ENCODE measurements at regions not wholly inside any gene's neighbourhood (a gene's known extent, or its start where the extent isn't known, plus 50 kb on each side); places are given as distances from the start of the nearest gene placed in this dataset.

DNA sequence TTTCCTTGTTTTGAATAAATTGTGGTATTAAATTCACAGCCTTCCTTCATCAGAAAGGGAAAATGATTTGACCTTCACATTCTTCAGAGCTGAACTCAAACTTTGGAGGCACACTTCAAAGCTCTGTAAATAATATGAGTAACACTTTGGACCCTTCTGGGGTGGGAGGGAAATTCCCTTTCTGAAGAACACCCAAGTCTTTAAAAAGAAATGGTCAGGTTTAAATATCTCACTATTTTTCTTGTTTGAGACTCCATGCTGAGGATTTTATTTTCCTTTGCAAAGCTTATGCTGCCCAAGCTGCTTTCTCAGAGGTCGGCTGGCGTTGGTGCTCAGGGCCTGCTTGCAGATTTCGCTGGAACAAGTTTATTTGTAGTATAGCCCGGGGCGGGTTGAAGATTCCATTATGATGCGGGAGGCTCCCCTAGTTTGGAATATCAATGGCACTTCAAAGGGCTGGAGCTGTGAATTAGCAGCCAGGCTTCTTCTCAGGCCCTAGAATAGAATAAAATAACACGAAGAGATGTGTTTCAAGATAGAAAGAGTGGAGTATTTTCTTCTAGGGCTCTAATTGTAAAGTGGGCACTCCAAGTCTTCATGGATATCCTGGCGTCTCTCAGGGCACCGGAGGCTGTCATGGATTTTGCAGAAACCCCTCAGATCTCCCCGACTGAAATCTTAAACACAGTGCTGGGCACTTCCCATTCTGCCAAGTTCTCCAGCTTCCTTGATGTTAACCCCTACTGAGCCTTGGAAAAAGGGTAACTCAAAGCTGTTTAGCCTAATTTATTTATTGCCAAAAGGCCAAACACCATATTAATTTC, 315.6 kb downstream of the GPAT3 start:
- in situ Hi-C loops (cut with MboI; ENCODE audit: low pct_unique_long_range_greater_than_20kb, low sequenced_read_pairs) = no loop called here

DNA sequence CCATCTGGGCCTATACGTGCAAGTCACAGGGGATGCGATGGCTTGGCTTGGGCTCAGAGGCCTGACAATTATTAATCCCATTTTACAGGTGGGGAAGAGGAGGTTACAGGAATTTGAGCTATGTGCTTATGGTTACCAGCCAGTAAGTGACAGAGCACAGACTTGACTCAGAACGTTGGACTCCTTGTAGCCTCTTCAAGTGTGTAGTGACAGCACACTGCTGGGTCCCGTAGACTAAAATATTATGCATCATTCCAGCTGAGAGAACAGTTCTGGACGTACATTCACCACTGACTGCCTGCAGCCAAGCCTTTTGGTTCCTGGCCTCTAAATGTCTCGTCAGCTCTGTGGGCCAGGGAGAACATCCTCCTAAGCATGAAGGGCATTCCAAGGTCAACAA, 314.5 kb downstream of the GPAT3 start:
- no peak for DNase-seq
- in situ Hi-C loops (cut with MboI; ENCODE audit: low pct_unique_long_range_greater_than_20kb, low sequenced_read_pairs) = no loop called here

More for the DNA sequence above, 315.6 kb downstream of the GPAT3 start:
- DNase-seq = no peak

DNA sequence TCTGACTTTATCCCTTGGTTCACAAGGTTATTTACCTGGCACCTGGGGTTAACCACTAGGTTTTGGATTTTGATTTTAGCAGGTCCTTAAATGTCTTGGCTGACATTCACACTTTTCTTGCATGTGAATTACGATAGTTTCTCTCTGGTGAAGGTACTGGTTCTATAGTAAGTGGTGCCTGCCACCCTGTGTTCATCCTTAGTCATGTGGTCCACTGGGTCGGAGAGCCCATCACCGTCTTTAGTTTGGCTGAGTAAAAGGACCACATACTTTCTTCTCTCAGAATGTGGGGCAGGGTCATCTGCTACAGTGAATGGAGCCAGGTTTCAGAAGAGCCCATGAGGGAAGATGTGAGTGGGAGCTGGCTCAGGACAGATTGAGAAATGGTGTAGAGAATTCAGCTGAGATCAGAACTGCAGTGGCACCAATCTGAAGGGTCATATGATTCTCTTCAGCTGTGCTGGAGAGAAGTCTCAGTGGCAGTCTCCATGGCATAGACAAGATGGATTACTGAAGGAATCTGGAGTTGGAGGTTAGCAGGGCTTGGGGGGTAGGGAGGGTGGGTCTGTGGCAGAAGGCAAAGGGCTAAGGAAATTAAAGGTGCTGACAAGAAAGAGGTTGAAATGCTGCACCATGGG, 310.4 kb downstream of the GPAT3 start:
- in situ Hi-C loops (cut with MboI; ENCODE audit: low pct_unique_long_range_greater_than_20kb, low sequenced_read_pairs) = no loop called here
- DNase-seq = no peak

DNA sequence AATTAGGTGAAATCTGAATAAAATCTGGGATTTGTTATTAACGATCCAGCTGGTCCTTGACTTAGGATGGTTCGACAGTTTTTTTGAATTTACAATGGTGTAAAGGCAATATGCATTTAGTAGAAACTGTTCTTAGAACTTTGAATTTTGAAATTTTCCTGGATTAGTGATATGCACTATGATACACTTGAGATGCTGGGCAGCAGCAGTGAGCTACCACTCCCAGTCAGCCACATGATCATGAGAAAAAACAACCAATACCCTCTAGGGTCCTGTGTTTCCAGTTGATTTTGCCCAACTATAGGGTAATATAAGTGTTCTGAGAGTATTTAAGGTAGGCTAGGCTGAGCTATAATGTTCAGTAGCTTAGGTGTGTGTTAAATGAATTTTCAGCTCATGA, 303.7 kb downstream of the GPAT3 start:
- DNase-seq = no peak
- in situ Hi-C loops (cut with MboI; ENCODE audit: low pct_unique_long_range_greater_than_20kb, low sequenced_read_pairs) = no loop called here

DNA sequence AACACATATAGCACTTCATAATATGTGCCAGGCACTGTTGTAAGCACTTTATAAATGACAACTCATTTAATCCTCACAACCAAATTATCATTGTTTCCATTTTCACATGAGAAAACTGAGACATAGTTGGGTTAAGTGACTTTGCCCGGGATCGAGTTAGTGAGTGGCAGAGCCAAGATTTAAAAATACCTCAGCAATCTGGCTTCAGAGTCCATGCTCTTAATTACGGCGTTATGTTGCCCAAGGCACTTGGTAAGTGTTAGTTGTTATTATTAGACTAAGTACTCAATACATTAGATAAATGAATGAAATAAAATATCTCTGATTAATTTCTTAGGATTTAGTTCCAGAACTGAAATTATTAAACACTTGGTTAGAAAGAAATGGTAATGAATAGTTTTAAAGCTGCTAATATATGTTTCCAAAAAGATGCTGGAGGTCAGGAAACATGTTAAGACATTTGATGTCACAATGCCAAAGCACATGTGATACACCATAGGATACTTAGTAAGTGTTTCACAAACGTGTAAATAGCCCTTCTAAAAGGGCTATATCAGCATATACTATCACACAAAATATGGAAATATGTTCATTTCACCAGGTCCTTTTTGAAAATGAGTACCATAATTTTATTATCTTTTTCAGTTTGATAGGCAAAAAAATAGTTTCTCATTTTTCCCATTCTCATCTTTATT, 301.9 kb downstream of the GPAT3 start:
- DNase-seq = no peak

DNA sequence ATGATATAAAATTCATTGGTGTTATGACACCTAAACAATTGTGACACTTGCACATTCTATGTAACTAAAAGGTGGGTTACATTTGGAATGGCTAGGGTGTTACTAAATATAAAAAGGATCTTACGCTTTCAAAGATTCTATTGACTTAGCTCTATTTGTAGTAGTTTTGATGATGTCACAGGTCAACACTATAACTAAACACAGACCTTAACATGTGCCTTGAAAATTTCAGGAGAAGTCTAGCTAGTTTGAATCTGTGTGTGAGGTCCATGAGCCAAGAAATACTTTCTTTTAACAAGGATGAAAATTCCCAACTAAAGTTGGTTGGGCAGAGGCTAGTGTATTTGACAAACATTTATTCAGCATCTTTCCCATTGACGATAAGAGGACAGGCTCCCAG, 298.0 kb downstream of the GPAT3 start:
- in situ Hi-C loops (cut with MboI; ENCODE audit: low pct_unique_long_range_greater_than_20kb, low sequenced_read_pairs) = no loop called here
- no peak for DNase-seq

More for the DNA sequence above, 301.9 kb downstream of the GPAT3 start:
- in situ Hi-C loops (cut with MboI; ENCODE audit: low pct_unique_long_range_greater_than_20kb, low sequenced_read_pairs) = no loop called here

DNA sequence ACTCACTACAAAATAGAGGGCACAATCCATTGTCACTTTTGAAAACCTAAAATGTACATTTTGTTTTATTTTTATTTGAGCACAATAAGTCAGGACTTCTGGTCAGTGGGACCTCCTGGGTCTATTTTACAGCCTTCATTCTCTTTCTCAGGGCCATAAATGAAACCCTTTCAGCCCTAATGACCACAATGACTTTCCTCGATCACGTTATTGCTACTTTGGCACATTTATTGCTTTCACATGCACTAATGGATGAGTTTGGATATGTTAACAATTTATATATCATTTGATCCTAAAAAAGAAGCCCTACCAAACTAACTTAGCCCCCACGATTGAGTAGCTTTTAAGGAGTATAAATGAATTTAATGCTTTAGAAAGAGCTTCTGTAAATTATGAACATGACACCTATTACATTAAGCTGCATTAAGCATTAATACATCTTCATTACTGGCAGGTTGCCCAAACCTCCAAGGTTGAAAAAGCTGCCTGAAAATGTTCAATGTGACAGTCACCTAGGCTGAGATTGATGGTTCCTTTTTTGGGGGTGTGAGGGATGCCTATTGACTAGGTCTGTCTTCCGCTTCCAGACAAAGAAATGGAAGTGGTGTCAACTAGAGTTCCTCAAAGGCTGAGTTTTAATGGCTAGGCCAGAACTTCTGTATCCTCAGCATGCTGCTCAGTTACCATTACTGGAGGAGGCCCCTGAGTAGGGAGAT, 296.4 kb downstream of the GPAT3 start:
- in situ Hi-C loops (cut with MboI; ENCODE audit: low pct_unique_long_range_greater_than_20kb, low sequenced_read_pairs) = no loop called here
- no peak for DNase-seq

DNA sequence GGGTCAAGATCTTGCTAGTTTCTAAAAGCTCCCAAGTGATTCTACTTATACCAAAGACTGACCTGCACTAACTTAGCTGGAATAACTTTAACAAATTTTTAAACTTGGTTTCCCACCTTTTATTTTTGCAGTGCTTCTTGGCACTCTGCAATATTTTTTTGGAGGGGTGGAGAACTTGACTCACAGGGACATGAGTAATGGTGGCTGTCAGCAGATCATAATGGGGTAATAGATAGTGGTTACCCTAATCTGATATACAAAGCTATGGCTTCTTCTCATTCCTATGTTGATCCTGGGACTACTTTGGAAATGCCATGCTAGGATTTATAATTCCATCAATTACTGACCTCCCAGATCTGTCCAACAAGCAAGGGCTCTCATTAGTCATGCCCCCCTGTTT, 295.7 kb downstream of the GPAT3 start:
- DNase-seq = no peak
- in situ Hi-C loops (cut with MboI; ENCODE audit: low pct_unique_long_range_greater_than_20kb, low sequenced_read_pairs) = no loop called here

DNA sequence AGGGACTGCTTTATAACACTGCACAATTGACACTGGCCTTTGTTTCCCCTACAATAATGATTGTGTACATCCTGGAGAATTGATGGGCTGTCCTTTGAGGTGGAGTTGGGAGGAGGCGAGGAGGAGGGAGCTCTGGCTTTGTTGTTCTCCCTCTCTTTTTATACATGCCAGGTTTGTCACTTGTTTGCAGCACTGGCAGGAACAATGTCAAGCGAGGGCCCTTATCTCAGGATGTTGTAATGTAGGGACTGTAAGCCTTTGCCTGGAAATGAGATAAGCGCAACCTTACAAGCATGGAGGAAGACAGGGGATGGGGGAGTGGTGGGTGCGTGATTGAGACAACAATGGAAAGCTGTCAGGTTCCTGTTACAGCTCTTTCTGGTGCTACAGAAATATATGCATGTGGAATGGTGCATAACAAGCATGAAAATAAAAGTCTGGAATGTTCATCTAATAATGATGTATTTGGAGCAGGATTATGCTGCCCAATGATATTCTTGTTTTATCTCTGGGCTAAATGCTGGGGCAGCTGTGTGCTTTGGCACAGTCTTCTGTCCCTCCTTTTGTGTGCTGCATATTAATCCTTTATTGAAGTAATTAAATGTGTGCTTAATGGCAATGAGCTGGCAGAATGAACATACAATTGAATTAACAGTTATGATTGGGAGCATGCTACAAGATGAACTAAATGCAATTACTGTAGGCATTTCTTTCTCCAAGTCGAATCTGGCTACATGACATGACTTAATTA, 294.4 kb downstream of the GPAT3 start:
- in situ Hi-C loops (cut with MboI; ENCODE audit: low pct_unique_long_range_greater_than_20kb, low sequenced_read_pairs) = no loop called here

DNA sequence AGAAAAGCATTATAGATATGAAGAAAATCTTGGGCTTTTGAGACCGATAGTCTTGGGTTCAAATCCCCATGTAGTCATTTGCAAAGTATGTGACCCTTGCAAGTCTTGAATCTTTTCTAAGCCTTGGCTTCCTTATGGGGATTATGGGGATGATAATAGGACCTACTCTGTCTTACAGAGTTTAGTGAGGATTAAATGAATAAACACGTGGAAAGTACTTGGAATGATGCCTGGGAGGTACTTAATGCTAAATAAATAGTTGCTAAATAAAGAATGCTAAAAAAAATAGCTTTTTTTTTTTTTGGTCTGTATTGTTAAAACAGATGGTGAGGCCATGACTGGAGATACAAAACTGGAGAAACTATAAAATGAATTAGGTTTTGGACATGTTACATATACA, 292.7 kb downstream of the GPAT3 start:
- DNase-seq = no peak

More for the DNA sequence above, 294.4 kb downstream of the GPAT3 start:
- DNase-seq = no peak

DNA sequence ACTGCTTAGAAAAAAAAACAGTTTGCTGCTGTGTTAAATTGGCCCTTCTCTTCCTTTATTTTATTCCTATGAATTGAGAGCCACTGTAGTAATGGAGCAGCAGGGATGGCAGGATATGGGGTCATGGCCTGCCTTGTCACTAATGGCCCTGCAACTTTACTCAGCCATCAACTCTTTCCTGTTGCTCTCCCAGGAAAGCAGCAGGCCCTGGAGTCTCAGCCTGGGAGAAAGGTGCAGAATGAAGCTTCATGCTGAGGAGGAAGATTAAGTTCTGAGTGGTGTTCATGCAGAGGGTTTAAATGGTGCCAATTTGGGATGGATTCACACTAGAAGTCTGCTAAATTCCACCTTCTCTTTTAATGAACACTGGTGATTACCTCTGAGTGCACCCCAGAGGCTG, 285.6 kb downstream of the GPAT3 start:
- no peak for DNase-seq
- in situ Hi-C loops (cut with MboI; ENCODE audit: low pct_unique_long_range_greater_than_20kb, low sequenced_read_pairs) = no loop called here

More for the DNA sequence above, 292.7 kb downstream of the GPAT3 start:
- in situ Hi-C loops (cut with MboI; ENCODE audit: low pct_unique_long_range_greater_than_20kb, low sequenced_read_pairs) = no loop called here

DNA sequence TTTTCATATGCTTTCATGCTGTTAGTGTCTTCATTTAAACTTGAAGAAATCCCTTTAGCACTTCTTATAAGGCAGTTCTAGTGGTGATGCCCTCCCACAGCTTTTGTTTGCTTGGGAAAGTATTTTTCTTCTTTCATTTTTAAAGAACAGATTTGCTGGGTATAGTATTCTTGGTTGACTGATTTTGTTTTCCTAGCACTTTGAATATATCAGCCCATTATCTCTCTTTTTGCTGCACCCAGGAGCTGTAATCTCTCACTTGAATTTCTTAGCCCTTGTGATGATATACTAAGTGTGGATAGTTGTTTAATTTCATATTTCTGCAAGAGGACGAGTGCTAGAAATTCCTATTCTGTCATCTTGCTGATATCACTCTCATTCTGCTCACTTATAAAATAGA, 283.7 kb downstream of the GPAT3 start:
- in situ Hi-C loops (cut with MboI; ENCODE audit: low pct_unique_long_range_greater_than_20kb, low sequenced_read_pairs) = no loop called here
- no peak for DNase-seq

DNA sequence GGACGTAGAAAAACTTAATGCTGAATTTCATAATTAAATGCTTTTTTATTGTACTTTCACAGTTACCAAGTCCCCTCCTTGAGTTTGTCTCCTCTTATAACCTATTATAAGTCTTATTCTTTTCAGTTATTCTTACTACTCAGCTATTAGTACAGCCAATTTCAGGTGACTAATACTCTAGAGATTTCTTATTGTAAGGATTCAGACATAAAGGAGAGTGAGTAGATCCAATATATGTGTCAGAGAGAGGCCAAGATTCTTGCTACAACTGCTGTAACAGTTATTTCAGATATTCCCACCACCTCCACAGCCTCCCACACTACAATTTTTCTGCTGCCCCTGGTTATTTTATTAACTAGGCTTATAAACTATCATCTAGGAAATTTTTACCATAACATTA, 274.5 kb downstream of the GPAT3 start:
- in situ Hi-C loops (cut with MboI; ENCODE audit: low pct_unique_long_range_greater_than_20kb, low sequenced_read_pairs) = no loop called here
- no peak for DNase-seq

DNA sequence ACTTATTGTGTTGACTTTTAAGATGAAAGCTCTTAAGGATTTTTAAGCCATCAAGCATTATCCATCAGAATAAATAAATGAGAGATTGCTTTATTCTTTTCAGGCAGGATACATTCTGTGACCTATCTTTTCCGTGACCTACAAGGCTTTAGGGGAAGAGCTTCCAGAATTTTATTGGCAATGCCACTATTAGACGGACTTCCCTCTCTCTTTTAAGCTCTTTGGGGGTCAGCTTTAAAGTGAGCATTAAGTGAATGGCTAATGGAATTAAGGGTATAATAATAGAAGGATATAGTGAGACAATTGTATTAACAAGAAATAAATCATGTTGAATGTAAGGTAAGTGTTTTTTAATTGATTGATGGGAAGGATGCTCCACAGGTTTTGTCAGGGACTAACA, 273.7 kb downstream of the GPAT3 start:
- no peak for DNase-seq
- in situ Hi-C loops (cut with MboI; ENCODE audit: low pct_unique_long_range_greater_than_20kb, low sequenced_read_pairs) = no loop called here

DNA sequence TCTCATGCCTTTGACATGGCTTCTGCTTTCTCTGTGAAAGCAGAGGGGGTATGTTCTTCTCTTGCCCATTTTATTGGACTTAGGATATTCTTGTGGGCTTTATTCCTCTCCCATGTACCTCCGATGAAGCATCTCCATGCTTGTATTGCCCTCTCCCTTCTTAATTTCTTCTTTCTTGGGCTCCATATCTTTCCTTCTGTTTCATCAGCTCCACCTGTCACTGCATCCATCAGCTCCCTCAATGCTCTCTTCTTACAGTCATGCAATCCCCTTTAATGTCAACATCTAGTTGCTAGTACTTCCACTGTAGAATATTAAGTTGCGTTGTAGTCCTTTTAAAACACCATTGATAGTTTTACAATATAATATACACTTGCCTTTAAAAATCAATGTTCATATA, 257.6 kb downstream of the GPAT3 start:
- in situ Hi-C loops (cut with MboI; ENCODE audit: low pct_unique_long_range_greater_than_20kb, low sequenced_read_pairs) = no loop called here
- no peak for DNase-seq

DNA sequence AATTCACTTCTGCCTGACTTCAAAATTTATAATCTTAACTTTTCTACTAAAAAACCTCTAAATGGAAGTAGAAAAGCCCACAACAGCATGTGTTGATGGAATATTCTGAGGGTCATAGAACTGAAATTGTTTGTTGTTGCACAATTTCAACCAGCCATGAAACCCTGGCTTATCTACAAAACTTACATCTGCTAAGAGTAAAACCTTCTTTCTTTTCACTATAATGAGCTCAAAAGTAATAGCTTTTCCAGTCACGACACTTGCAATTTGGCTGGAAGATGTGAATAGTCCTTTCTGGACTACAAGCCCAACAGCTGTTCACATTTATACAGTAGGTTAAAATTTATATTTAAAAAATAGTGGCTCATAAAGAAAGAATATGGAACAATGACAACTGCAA, 250.0 kb downstream of the GPAT3 start:
- no peak for DNase-seq
- in situ Hi-C loops (cut with MboI; ENCODE audit: low pct_unique_long_range_greater_than_20kb, low sequenced_read_pairs) = no loop called here

DNA sequence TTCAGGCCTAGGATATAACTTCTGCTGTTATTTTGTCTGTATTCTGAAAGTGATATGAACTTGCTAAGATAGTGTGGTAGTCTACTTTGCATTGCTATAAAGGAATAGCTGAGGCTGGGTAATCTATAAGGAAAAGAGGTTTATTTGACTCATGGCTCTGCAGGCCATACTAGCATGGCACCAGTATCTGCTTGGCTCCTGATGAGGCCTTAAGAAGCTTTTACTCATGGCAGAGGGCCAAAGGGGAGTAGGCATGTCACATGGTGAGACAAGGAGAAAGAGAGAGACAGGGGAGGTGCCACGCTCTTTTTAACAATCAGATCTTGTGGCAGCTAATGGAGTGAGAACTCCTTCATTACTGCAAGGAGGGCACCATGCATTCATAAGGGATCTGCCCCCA, 247.3 kb downstream of the GPAT3 start:
- in situ Hi-C loops (cut with MboI; ENCODE audit: low pct_unique_long_range_greater_than_20kb, low sequenced_read_pairs) = no loop called here
- DNase-seq = no peak

DNA sequence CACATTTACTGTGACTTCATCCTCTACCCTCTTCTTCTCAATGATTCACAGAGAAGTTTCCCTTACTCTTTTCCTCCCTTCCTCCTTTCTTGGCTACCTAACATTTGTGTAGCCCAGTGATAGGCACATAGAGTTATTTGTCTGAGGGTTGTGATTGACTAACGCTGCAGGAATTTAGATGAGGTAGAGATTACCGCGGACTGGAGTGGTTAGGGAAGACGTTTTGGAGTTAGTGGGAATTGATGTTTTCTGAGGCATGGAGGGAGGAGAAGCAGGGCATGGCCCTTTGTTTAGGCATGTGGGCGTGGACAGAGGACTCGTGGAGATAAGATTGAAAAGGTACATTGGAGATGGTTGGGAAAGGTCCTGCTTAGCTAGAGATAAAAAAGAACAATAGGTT, 246.7 kb downstream of the GPAT3 start:
- in situ Hi-C loops (cut with MboI; ENCODE audit: low pct_unique_long_range_greater_than_20kb, low sequenced_read_pairs) = no loop called here
- DNase-seq = no peak

DNA sequence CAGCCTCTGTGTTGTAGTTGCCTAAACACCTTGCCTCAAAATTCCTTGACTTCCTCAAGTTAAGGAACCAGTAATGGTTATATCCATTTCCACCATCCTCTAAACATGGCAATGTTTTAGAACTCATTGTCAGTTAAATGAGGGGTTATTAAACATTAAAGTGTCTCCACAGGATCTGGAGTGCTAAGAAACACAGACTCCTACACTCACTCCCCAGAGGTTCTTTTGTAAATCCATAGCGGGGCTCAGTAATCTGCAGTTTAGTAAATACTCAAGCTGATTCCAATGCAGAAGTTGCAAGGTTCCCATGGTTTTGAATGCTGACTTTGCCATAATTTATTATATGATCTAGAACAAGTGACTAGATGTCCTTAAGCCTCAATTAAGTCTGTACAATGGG, 245.5 kb downstream of the GPAT3 start:
- in situ Hi-C loops (cut with MboI; ENCODE audit: low pct_unique_long_range_greater_than_20kb, low sequenced_read_pairs) = no loop called here
- DNase-seq = no peak

Measured in KBM-7 (cell line).